Uterus (tissue), 3 donors: ENCODE measurements at regions not wholly inside any gene's neighbourhood (a gene's known extent, or its start where the extent isn't known, plus 50 kb on each side); places are given as distances from the start of the nearest gene placed in this dataset.
A peak's percentile ranks its signal among the peaks of the same experiment; 100 is the strongest.
"Not testable (repeated sequence)": the region's sequence is repeated elsewhere in the genome, so short reads cannot be mapped to it uniquely, and the experiment has no call there.

Experiments
- DNase-seq, 2 donors: peaks; one replicate each; pipeline ENCODE4 v3.0.0-alpha.2; 2019 to 2020
- H3K27ac ChIP-seq, 2 donors: fragments of 200-600 bp; sonication (generic); 1 replicate in 1 of 2; 2 replicates in 1 of 2; pipeline ENCODE4 v1.5.1; 2016 to 2018
- H3K27me3 ChIP-seq, 2 donors: fragments of 200-600 bp; sonication (generic); one replicate each; pipeline ENCODE4 v1.5.1; 2018 to 2019; ENCODE audit warnings: control low read depth in 1 of 2
- H3K36me3 ChIP-seq, 2 donors: fragments of 200-600 bp; sonication (generic); one replicate each; pipeline ENCODE4 v1.5.1; 2019; ENCODE audit warnings: control low read depth in 1 of 2
- H3K4me1 ChIP-seq, 2 donors: fragments of 200-600 bp; sonication (generic); one replicate each; pipeline ENCODE4 v1.5.1; 2018 to 2019; ENCODE audit warnings: control low read depth in 1 of 2
- H3K4me3 ChIP-seq, 2 donors: fragments of 200-600 bp; sonication (generic); 1 replicate in 1 of 2; 2 replicates in 1 of 2; pipeline ENCODE4 v1.5.1; 2018 to 2019; ENCODE audit warnings: mild to moderate bottlenecking in 1 of 2
- H3K9me3 ChIP-seq, 2 donors: fragments of 200-600 bp; sonication (generic); one replicate each; pipeline ENCODE4 v1.5.1; 2019; ENCODE audit warnings: control low read depth in 1 of 2
- POLR2A ChIP-seq, 2 donors: fragments of 450-650 bp; IDR thresholded peaks; one replicate each; pipeline ENCODE4 v1.6.1; 2016; ENCODE audit warnings: antibody characterized with exemption in 2 of 2, mild to moderate bottlenecking in 1 of 2, moderate library complexity in 1 of 2
- intact Hi-C: fragments of 100-400 bp; cut with DNase I; formaldehyde crosslinking; loops from one replicate; pipeline ENCODE4 v1.15.1; 2023; ENCODE audit warnings: low total_unique reads
- TF ChIP-seq, protein P1 (sequence below), 4 experiments: fragments of 200-600 bp in 2 of 4; fragments of 450-650 bp in 2 of 4; sonication (generic) in 2 of 4; IDR thresholded peaks; one replicate each; pipeline ENCODE4 v1.5.1; 2016 to 2019; ENCODE audit warnings: antibody characterized with exemption in 4 of 4, mild to moderate bottlenecking in 2 of 4, moderate library complexity in 1 of 4
- donor health status: DM: yes; HTN: yes; CAD: no.

DNA sequence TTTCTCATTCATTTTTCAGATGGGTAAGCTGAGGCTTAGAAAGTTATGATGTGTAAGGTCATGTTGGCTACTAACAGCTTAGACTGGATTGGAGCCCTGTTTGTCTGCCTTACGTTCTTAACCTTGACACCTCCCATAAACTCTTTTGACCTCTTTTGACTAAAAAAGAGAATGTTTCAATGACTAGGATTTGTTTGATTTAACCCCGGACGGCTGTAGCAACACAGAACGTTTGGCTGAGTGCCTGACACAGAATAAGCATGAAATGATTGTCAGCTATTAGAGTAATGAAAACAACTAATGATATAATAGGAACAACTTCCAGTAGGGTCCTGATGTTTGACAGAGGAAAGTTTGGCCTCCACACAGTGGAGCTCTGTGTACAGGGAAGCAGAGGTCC, 83.3 kb upstream of the PDZD8 start:
- Histone ChIP-seq H3K36me3 (no peaks in the 10 kb centered on the region), H3K27ac (peak overlapping the region; percentile 58 to 79), H3K9me3 (no peaks in the 10 kb centered on the region), H3K27me3 (no peaks in the 10 kb centered on the region), H3K4me3 (no peak overlapping the region), H3K4me1 (peaks cover 12 to 16% of the 10 kb centered on the region in 2 donors)
- no peak for DNase-seq
- intact Hi-C loops: no loop called here
- TF ChIP-seq POLR2A (IDR thresholded peaks at IDR 0.05): no peak
- TF ChIP-seq, protein P1, sequence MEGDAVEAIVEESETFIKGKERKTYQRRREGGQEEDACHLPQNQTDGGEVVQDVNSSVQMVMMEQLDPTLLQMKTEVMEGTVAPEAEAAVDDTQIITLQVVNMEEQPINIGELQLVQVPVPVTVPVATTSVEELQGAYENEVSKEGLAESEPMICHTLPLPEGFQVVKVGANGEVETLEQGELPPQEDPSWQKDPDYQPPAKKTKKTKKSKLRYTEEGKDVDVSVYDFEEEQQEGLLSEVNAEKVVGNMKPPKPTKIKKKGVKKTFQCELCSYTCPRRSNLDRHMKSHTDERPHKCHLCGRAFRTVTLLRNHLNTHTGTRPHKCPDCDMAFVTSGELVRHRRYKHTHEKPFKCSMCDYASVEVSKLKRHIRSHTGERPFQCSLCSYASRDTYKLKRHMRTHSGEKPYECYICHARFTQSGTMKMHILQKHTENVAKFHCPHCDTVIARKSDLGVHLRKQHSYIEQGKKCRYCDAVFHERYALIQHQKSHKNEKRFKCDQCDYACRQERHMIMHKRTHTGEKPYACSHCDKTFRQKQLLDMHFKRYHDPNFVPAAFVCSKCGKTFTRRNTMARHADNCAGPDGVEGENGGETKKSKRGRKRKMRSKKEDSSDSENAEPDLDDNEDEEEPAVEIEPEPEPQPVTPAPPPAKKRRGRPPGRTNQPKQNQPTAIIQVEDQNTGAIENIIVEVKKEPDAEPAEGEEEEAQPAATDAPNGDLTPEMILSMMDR (IDR thresholded peaks at IDR 0.05): no peak

DNA sequence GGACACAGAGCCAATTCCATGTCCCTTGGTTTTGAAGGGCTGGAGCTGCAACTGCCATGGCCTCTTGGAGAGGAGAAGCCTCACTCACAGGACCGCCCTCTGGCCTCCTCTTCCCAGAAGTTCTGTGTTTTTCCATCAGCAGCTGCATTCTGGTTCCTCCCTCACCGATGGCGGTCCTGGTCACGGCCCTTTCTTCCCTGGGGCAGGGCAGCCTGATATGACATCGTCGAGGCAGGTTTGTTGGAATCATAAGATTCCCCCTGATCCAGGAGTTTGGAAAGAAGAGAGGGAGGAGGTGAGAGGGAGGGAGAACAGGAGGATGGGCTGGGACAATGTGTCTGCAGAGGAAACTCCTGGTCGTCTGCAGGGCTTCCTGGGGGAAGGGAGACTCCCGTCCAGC, 82.7 kb upstream of the PDZD8 start:
- no peaks in the 10 kb centered on the region for H3K36me3 ChIP-seq
- no peak overlapping the region for H3K4me3 ChIP-seq
- intact Hi-C loops: no loop called here
- peak overlapping the region; percentile 58 to 79 for H3K27ac ChIP-seq
- no peaks in the 10 kb centered on the region for H3K9me3 ChIP-seq
- H3K4me1 ChIP-seq: peaks cover 10 to 16% of the 10 kb centered on the region in 2 donors
- peak; percentile 83 to 84 for DNase-seq
- no peaks in the 10 kb centered on the region for H3K27me3 ChIP-seq
- TF ChIP-seq POLR2A (IDR thresholded peaks at IDR 0.05): peak in 1 of 2 donors; percentile 35
- TF ChIP-seq, protein P1 (IDR thresholded peaks at IDR 0.05): no peak

DNA sequence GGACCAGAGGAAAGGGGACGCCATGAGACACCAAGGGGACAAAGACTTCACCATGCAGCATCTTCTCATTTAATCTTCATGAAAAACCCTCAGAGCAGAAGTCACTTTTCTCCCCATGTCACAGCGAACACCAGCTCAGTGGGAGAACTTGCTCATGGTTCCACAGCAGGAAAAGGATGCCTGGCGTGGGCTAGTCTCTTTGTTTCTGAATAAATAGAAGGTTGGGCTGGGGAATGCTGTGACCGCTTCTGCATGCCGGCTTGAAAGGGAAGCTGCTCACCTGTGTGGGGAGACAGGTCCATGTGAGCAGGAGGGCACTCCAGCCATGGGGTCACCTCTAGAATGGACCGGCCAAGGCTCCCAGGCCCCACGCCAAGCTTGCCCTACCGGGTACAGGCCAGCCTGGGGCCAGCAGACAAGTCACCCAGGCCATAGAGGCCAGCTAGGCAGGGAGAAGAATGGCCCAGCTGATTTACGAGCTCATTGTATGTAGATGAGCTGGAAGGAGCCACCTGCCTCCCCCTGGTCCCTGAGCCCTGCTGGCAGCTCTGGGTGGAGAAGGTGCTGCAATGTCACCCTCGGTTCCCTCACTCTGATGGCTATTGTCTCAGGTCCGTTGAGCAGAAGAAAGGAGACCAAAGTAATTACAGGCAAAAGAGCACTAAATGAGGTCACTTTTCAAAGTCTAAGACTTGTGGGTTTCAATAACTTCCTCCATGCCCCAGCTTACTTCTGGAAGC, 82.0 kb upstream of the PDZD8 start:
- peak overlapping the region; percentile 58 to 79 for H3K27ac ChIP-seq
- H3K4me3 ChIP-seq: no peak overlapping the region
- H3K27me3 ChIP-seq: no peaks in the 10 kb centered on the region
- H3K36me3 ChIP-seq: no peaks in the 10 kb centered on the region
- DNase-seq: no peak
- H3K4me1 ChIP-seq: peaks cover 6 to 10% of the 10 kb centered on the region in 2 donors
- TF ChIP-seq, protein P1 (IDR thresholded peaks at IDR 0.05): no peak
- no peak for TF ChIP-seq POLR2A (IDR thresholded peaks at IDR 0.05)
- no peaks in the 10 kb centered on the region for H3K9me3 ChIP-seq
- intact Hi-C loops: no loop called here

DNA sequence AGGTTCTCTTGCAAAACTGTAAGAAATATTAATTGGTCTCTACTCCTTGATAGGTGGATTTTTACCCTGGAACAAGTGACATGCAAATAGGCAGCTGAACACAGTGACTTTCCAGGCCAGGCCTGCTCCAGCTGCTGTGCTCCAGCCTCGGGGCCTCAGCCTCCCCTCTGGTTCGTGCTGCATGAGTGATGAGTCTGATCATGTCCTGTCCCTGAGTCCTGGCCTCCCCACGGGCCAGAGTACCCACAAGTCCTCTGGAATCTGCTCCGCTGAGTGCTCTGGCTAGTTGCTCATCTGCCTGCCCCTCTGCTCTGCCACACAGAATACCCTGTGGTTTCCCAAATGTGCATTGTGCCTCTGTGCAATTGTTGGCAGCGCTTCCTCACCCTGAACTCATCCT, 80.1 kb upstream of the PDZD8 start:
- Histone ChIP-seq H3K4me1 (peaks cover 6 to 7% of the 10 kb centered on the region in 2 donors), H3K4me3 (no peak overlapping the region), H3K36me3 (no peaks in the 10 kb centered on the region), H3K27ac (no peak overlapping the region), H3K9me3 (no peaks in the 10 kb centered on the region), H3K27me3 (no peaks in the 10 kb centered on the region)
- no peak for TF ChIP-seq POLR2A (IDR thresholded peaks at IDR 0.05)
- TF ChIP-seq, protein P1 (IDR thresholded peaks at IDR 0.05): no peak
- intact Hi-C loops: no loop called here
- DNase-seq: no peak

DNA sequence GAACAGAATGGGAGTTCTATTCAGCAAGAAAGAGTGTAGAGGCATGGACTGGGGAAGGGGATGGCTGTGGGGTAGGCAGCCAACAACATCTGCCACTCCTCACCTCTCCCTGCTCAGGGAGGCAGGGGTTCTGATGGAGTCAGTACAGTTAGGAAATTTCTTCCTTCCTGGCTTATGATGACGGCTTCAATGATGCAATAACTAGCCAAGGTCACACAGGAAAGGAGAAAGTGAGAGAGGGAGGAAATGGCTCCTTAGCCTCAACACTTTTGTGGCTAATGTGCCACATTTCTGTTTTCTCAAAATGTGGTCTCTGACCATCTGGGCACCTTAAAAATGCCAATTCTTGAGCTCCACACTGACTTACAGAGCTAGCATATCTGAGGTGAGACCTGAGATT, 79.3 kb upstream of the PDZD8 start:
- no peak overlapping the region for H3K4me3 ChIP-seq
- H3K9me3 ChIP-seq: no peaks in the 10 kb centered on the region
- no peak for DNase-seq
- TF ChIP-seq, protein P1 (IDR thresholded peaks at IDR 0.05): no peak
- no peak for TF ChIP-seq POLR2A (IDR thresholded peaks at IDR 0.05)
- no peaks in the 10 kb centered on the region for H3K36me3 ChIP-seq
- intact Hi-C loops: no loop called here
- H3K4me1 ChIP-seq: peaks cover 6 to 7% of the 10 kb centered on the region in 2 donors
- H3K27me3 ChIP-seq: no peaks in the 10 kb centered on the region
- no peak overlapping the region for H3K27ac ChIP-seq

DNA sequence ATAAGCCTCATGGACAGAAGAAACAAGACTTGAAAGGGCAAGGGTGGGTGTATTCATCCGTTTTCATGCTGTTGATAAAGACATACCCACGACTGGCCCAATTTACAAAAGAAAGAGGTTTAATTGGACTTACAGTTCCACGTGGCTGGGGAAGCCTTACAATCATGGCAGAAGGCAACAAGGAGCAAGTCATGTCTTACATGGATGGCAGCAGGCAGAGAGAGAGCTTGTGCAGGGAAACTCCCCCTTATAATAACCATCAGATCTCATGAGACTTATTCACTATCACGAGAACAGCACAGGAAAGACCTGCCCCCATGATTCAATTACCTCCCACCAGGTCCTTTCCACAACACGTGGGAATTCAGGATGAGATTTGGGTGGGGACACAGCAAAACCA, 78.2 kb upstream of the PDZD8 start:
- DNase-seq, intact Hi-C loops, H3K27me3 ChIP-seq, H3K4me3 ChIP-seq, H3K9me3 ChIP-seq, H3K27ac ChIP-seq, H3K4me1 ChIP-seq, H3K36me3 ChIP-seq: not testable (repeated sequence)
